Lung (tissue), 11 donors: ENCODE measurements at regions not wholly inside any gene's neighbourhood (a gene's known extent, or its start where the extent isn't known, plus 50 kb on each side); places are given as distances from the start of the nearest gene placed in this dataset.
A peak's percentile ranks its signal among the peaks of the same experiment; 100 is the strongest.

Source experiments
- ATAC-seq: fragments of 200-7000 bp; cut with Tn5 transposase; one replicate; pipeline ENCODE4 v1.9.1; 2020; ENCODE audit warnings: moderate number of reproducible peaks; ENCODE audit not compliant: insufficient read depth, low FRiP score
- DNase-seq, 3 donors: peaks; one replicate each; pipeline ENCODE4 v3.0.0-alpha.2; 2013 to 2017
- H3K27ac ChIP-seq, 2 donors: one replicate each; pipeline ENCODE4 v1.5.1; 2013; ENCODE audit warnings: mild to moderate bottlenecking in 2 of 2, moderate library complexity in 2 of 2, control low read depth in 1 of 2, inconsistent platforms in 1 of 2, low read depth in 1 of 2, low read length in 1 of 2
- H3K27me3 ChIP-seq, 3 donors: one replicate each; pipeline ENCODE4 v1.5.1; 2013; ENCODE audit warnings: low read length in 2 of 3; ENCODE audit not compliant: control insufficient read depth in 3 of 3, insufficient read depth in 3 of 3
- H3K36me3 ChIP-seq, 4 donors: one replicate each; pipeline ENCODE4 v1.5.1; 2013; ENCODE audit warnings: low read length in 4 of 4, mild to moderate bottlenecking in 1 of 4, moderate library complexity in 1 of 4; ENCODE audit not compliant: control insufficient read depth in 4 of 4, insufficient read depth in 4 of 4
- H3K4me1 ChIP-seq, 5 donors: one replicate each; pipeline ENCODE4 v1.5.1; 2013; ENCODE audit warnings: low read length in 5 of 5, mild to moderate bottlenecking in 2 of 5, moderate library complexity in 1 of 5; ENCODE audit not compliant: control insufficient read depth in 5 of 5, insufficient read depth in 5 of 5
- H3K4me3 ChIP-seq: one replicate; pipeline ENCODE4 v1.5.1; 2013; ENCODE audit warnings: mild to moderate bottlenecking, control low read depth, moderate library complexity
- H3K9ac ChIP-seq, 2 donors: one replicate each; pipeline ENCODE4 v1.5.1; 2013; ENCODE audit warnings: low read length in 2 of 2, control low read depth in 1 of 2; ENCODE audit not compliant: insufficient read depth in 1 of 2
- H3K9me3 ChIP-seq, 4 donors: one replicate each; pipeline ENCODE4 v1.5.1; 2013; ENCODE audit warnings: low read length in 3 of 4, mild to moderate bottlenecking in 1 of 4, moderate library complexity in 1 of 4; ENCODE audit not compliant: control insufficient read depth in 4 of 4, insufficient read depth in 3 of 4
- CTCF ChIP-seq: IDR thresholded peaks from 2 replicates; pipeline ENCODE4 v1.5.1; 2012; ENCODE audit warnings: mild to moderate bottlenecking; ENCODE audit errors: control extremely low read depth, extremely low read depth
- WGBS, 2 donors: extraction: QIAGEN DNeasy Blood & Tissue Kit; methylation state at CpG; one replicate each; pipeline ENCODE4 v1.1.7; 2013; 5-methylcytosine and 5-hydroxymethylcytosine counted together
- donor health status: control.
- donor health status: control.
- donor health status: Bipolar disorder and iron deficiency.
- donor health status: healthy.
- donor health status: DM: yes; HTN: yes; CAD: no.

DNA sequence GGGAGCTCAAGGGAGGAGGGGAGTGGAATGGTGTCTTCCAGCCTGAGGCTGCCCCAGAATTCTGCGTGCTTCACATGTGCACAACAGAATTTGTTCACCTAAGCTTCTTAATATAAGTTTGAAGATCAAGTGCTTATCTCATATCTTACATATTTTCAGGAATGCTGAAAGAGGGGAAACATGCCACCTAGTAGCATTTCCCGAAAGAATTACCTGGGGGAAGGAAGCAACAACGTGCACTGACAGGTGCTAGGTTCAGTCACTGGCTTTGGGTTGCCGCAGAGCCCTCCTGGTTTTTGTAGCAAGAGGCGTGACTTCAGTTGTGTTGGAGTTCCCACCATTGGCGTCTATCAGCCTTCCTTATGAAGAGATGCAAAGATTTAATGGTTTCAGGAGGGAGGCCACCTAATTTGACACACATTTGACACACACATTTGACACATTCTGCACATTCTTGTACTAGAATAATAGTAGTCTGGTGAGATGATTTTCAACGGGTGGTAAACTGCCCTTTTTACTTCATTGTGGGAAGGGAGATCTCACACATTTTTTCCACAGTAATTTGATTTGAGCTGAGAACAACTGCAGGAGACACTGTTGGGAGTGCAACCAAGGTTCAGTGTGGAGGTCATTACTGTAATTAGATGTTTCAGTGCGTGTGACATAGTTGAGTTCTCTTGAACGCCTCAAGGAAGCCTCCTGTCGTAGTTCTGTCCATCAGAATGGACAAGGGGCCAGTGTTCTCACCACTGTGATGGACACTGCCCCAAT lies 481.3 kb downstream of the CCDC171 start:
- Histone ChIP-seq H3K4me1 (no peaks in the 10 kb centered on the region), H3K27me3 (no peaks in the 10 kb centered on the region), H3K36me3 (peaks cover 0 to 2% (median 0%) of the 10 kb centered on the region in 4 donors), H3K4me3 (no peak overlapping the region), H3K9me3 (peaks cover 0 to 10% (median 0%) of the 10 kb centered on the region in 4 donors), H3K9ac (no peak overlapping the region), H3K27ac (no peak overlapping the region)
- no peak for TF ChIP-seq CTCF
- DNase-seq (no peak), ATAC-seq (no peak)
- 82 to 89% methylated on average over 10 of the region's 10 CpGs for WGBS, 2 donors

GRCh38 chr9:16039218-16039987 lies 486.6 kb downstream of the CCDC171 start:
- no peak for ATAC-seq
- Histone ChIP-seq H3K4me1 (peaks cover 0 to 27% (median 4%) of the 10 kb centered on the region in 5 donors), H3K27me3 (no peaks in the 10 kb centered on the region)

DNA sequence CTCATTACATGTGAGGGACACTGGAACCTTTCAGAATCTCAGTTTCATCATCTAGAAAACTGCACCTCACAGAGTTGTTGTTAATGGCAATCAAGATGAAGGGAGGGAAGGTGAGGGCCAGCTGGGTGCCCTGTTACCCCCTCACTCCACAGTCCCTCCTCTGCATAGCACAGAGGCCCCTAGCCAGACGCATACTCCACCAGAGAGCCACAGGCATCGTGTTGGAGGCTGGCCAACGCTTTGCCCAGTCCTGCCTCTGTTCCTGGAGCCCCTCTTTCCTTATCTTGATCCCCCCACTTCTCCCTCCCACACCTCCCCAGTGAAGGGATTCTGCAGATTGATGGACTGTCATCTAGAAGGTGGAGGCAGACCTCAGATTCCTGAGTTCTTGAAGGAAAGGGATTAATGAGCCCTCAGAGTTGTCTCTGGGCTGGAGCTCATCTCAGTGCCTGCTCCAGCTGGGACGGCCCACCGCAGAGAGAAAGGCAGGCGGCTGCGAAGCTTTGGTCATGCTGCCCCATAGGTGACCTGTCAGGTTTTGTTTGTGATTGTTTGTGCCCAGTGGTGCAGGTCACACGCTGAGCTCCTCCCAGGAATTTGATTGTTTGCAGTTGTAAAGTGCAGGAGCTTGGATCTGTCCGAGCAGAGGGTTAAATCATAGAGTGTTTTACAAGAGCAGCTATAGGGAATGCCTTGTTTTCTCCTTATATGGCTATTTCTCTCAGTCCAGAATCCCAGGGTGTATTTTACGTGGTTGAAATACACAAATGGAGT lies 487.3 kb downstream of the CCDC171 start:
- WGBS, 2 donors, result 64 to 82% methylated on average over 10 of the region's 10 CpGs
- H3K4me3 ChIP-seq, result no peak overlapping the region
- H3K27ac ChIP-seq, result no peak overlapping the region
- no peak overlapping the region for H3K9ac ChIP-seq
- DNase-seq (peak; percentile 34 to 66 (median 59)), ATAC-seq (no peak)
- H3K9me3 ChIP-seq, result peaks cover 0 to under 1% (median 0%) of the 10 kb centered on the region in 4 donors
- H3K36me3 ChIP-seq, result peaks cover 0 to 2% (median 0%) of the 10 kb centered on the region in 4 donors
- peaks cover 0 to 28% (median 4%) of the 10 kb centered on the region in 5 donors for H3K4me1 ChIP-seq
- TF ChIP-seq CTCF, result no peak
- no peaks in the 10 kb centered on the region for H3K27me3 ChIP-seq

More at GRCh38 chr9:16039218-16039987, 486.6 kb downstream of the CCDC171 start:
- H3K27ac ChIP-seq, result no peak overlapping the region
- no peak overlapping the region for H3K9ac ChIP-seq
- TF ChIP-seq CTCF, result no peak
- peak; percentile 54 to 72 (median 61) for DNase-seq
- H3K36me3 ChIP-seq, result peaks cover 0 to 2% (median 0%) of the 10 kb centered on the region in 4 donors
- WGBS, 2 donors, result 59 to 66% methylated on average over 11 of the region's 11 CpGs
- H3K9me3 ChIP-seq, result no peaks in the 10 kb centered on the region
- no peak overlapping the region for H3K4me3 ChIP-seq
